IMR-90 (cell line): ENCODE measurements at regions not wholly inside any gene's neighbourhood (a gene's known extent, or its start where the extent isn't known, plus 50 kb on each side); places are given as distances from the start of the nearest gene placed in this dataset.

Source experiments
- BHLHE40 ChIP-seq: fragments of 150-350 bp; IDR thresholded peaks from 2 replicates; pipeline ENCODE4 v1.6.1; 2016; ENCODE audit warnings: mild to moderate bottlenecking, low read depth, low read length
- CEBPB ChIP-seq: IDR thresholded peaks from 2 replicates; pipeline ENCODE4 v1.6.1; 2012; ENCODE audit warnings: low read depth, low read length, improper control_type of control experiment
- FOS ChIP-seq: fragments of 150-350 bp; IDR thresholded peaks from 2 replicates; pipeline ENCODE4 v1.6.1; 2016; ENCODE audit warnings: low read depth, low read length
- MAFK ChIP-seq: IDR thresholded peaks from 2 replicates; pipeline ENCODE4 v1.6.1; 2012; ENCODE audit warnings: low read depth, low read length, improper control_type of control experiment
- MAZ ChIP-seq: IDR thresholded peaks from 2 replicates; pipeline ENCODE4 v1.6.1; 2012; ENCODE audit warnings: low read depth, mild to moderate bottlenecking, low read length, improper control_type of control experiment, moderate library complexity, borderline replicate concordance
- NFE2L2 ChIP-seq: fragments of 150-350 bp; IDR thresholded peaks from 2 replicates; pipeline ENCODE4 v1.6.1; 2016; ENCODE audit warnings: low read depth, mild to moderate bottlenecking, low read length
- POLR2A ChIP-seq: IDR thresholded peaks from 2 replicates; pipeline ENCODE4 v1.6.1; 2012; ENCODE audit warnings: mild to moderate bottlenecking, low read depth, low read length
- RAD21 ChIP-seq: IDR thresholded peaks from 2 replicates; pipeline ENCODE4 v1.6.1; 2012; ENCODE audit warnings: low read length, improper control_type of control experiment
- TF ChIP-seq, protein P1 (sequence below): conservative IDR thresholded peaks from 2 replicates; pipeline ENCODE4 v1.5.1; 2012; ENCODE audit warnings: mild to moderate bottlenecking, low read depth, low read length, improper control_type of control experiment
- TF ChIP-seq, protein P2 (sequence below): fragments of 150-350 bp; IDR thresholded peaks from 2 replicates; pipeline ENCODE4 v1.6.1; 2017; ENCODE audit warnings: mild to moderate bottlenecking, antibody characterized with exemption, low read length, low read depth
- TF ChIP-seq, protein P3 (sequence below): fragments of 150-350 bp; IDR thresholded peaks from 2 replicates; pipeline ENCODE4 v1.6.1; 2016; ENCODE audit warnings: low read depth, mild to moderate bottlenecking, low read length, moderate library complexity, borderline replicate concordance

DNA sequence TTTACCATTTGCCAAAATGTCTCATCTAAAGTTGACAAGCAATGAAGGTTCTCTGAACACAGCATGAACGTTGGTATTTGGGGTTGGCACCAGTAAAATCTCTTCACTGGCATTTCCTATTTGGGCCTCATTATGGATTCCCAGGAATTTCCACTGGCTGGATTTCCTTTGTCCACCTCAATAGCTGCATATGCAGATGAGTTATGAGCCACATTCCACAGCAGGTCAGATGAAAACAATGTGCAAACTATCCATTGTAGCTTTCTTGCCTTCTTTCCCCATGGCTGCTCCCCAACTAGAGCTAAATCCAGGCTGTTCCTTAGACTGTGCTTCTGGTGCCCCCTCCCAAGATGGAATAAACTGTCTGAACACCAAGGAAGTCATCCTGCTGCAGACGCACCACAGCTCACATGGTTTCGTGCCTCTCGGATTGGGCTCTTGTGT lies 168.1 kb upstream of the FGGY start:
- TF ChIP-seq, protein P1, sequence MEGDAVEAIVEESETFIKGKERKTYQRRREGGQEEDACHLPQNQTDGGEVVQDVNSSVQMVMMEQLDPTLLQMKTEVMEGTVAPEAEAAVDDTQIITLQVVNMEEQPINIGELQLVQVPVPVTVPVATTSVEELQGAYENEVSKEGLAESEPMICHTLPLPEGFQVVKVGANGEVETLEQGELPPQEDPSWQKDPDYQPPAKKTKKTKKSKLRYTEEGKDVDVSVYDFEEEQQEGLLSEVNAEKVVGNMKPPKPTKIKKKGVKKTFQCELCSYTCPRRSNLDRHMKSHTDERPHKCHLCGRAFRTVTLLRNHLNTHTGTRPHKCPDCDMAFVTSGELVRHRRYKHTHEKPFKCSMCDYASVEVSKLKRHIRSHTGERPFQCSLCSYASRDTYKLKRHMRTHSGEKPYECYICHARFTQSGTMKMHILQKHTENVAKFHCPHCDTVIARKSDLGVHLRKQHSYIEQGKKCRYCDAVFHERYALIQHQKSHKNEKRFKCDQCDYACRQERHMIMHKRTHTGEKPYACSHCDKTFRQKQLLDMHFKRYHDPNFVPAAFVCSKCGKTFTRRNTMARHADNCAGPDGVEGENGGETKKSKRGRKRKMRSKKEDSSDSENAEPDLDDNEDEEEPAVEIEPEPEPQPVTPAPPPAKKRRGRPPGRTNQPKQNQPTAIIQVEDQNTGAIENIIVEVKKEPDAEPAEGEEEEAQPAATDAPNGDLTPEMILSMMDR, result no peak
- TF ChIP-seq RAD21 (no peak), FOS (no peak), NFE2L2 (no peak), CEBPB (no peak), POLR2A (no peak), BHLHE40 (no peak), MAFK (no peak), MAZ (no peak)
- TF ChIP-seq, protein P2, sequence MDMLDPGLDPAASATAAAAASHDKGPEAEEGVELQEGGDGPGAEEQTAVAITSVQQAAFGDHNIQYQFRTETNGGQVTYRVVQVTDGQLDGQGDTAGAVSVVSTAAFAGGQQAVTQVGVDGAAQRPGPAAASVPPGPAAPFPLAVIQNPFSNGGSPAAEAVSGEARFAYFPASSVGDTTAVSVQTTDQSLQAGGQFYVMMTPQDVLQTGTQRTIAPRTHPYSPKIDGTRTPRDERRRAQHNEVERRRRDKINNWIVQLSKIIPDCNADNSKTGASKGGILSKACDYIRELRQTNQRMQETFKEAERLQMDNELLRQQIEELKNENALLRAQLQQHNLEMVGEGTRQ, result no peak
- TF ChIP-seq, protein P3, sequence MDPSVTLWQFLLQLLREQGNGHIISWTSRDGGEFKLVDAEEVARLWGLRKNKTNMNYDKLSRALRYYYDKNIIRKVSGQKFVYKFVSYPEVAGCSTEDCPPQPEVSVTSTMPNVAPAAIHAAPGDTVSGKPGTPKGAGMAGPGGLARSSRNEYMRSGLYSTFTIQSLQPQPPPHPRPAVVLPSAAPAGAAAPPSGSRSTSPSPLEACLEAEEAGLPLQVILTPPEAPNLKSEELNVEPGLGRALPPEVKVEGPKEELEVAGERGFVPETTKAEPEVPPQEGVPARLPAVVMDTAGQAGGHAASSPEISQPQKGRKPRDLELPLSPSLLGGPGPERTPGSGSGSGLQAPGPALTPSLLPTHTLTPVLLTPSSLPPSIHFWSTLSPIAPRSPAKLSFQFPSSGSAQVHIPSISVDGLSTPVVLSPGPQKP, result no peak
